ENCODE measurements at regions not wholly inside any gene's neighbourhood (a gene's known extent, or its start where the extent isn't known, plus 50 kb on each side); places are given as distances from the start of the nearest gene placed in this dataset.

DNA sequence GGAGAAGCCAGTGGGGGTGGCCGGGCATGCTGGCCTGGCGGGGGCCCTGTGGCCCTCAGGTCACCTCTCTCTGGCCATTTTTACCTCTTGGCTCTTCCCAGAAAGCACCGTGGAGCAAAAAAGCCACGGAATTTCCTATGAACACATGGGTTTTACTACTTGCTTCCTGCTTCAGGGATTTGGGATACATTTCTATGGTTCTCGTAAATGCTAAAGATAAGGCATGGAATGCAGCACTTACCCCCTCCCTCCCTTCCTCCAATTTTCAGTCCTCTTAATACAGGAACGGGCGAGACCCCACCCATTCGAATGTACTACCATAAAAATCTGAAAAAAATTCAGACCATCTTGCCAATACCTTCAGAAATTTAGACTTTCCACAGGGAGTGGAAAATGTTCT lies 279.7 kb downstream of the ARHGAP12 start:
- TF ChIP-seq POLR2AphosphoS5 (IDR thresholded peaks at IDR 0.05; ENCODE audit: low read depth): no peak
- no peak for TF ChIP-seq EZH2 (IDR thresholded peaks at IDR 0.05; ENCODE audit: low read depth, unreplicated experiment)
- TF ChIP-seq, protein P1, sequence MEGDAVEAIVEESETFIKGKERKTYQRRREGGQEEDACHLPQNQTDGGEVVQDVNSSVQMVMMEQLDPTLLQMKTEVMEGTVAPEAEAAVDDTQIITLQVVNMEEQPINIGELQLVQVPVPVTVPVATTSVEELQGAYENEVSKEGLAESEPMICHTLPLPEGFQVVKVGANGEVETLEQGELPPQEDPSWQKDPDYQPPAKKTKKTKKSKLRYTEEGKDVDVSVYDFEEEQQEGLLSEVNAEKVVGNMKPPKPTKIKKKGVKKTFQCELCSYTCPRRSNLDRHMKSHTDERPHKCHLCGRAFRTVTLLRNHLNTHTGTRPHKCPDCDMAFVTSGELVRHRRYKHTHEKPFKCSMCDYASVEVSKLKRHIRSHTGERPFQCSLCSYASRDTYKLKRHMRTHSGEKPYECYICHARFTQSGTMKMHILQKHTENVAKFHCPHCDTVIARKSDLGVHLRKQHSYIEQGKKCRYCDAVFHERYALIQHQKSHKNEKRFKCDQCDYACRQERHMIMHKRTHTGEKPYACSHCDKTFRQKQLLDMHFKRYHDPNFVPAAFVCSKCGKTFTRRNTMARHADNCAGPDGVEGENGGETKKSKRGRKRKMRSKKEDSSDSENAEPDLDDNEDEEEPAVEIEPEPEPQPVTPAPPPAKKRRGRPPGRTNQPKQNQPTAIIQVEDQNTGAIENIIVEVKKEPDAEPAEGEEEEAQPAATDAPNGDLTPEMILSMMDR (conservative IDR thresholded peaks at IDR 0.05; ENCODE audit: low read depth in 2 of 2): no peak
- TF ChIP-seq, protein P2, sequence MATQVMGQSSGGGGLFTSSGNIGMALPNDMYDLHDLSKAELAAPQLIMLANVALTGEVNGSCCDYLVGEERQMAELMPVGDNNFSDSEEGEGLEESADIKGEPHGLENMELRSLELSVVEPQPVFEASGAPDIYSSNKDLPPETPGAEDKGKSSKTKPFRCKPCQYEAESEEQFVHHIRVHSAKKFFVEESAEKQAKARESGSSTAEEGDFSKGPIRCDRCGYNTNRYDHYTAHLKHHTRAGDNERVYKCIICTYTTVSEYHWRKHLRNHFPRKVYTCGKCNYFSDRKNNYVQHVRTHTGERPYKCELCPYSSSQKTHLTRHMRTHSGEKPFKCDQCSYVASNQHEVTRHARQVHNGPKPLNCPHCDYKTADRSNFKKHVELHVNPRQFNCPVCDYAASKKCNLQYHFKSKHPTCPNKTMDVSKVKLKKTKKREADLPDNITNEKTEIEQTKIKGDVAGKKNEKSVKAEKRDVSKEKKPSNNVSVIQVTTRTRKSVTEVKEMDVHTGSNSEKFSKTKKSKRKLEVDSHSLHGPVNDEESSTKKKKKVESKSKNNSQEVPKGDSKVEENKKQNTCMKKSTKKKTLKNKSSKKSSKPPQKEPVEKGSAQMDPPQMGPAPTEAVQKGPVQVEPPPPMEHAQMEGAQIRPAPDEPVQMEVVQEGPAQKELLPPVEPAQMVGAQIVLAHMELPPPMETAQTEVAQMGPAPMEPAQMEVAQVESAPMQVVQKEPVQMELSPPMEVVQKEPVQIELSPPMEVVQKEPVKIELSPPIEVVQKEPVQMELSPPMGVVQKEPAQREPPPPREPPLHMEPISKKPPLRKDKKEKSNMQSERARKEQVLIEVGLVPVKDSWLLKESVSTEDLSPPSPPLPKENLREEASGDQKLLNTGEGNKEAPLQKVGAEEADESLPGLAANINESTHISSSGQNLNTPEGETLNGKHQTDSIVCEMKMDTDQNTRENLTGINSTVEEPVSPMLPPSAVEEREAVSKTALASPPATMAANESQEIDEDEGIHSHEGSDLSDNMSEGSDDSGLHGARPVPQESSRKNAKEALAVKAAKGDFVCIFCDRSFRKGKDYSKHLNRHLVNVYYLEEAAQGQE (IDR thresholded peaks at IDR 0.05; ENCODE audit: unreplicated experiment): no peak
- no peak for TF ChIP-seq EZH2phosphoT487 (IDR thresholded peaks at IDR 0.05; ENCODE audit: unreplicated experiment)
- TF ChIP-seq, protein P3, sequence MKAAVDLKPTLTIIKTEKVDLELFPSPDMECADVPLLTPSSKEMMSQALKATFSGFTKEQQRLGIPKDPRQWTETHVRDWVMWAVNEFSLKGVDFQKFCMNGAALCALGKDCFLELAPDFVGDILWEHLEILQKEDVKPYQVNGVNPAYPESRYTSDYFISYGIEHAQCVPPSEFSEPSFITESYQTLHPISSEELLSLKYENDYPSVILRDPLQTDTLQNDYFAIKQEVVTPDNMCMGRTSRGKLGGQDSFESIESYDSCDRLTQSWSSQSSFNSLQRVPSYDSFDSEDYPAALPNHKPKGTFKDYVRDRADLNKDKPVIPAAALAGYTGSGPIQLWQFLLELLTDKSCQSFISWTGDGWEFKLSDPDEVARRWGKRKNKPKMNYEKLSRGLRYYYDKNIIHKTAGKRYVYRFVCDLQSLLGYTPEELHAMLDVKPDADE (IDR thresholded peaks at IDR 0.05): no peak

All from GM23338 (cell line).